G401 (cell line): ENCODE measurements at regions not wholly inside any gene's neighbourhood (a gene's known extent, or its start where the extent isn't known, plus 50 kb on each side); places are given as distances from the start of the nearest gene placed in this dataset.
"Not testable (repeated sequence)": the region's sequence is repeated elsewhere in the genome, so short reads cannot be mapped to it uniquely, and the experiment has no call there.

ENCODE experiments used
- DNase-seq: peaks from one replicate; pipeline ENCODE4 v3.0.0-alpha.2; 2015; ENCODE audit warnings: low spot score
- in situ Hi-C: cut with HindIII; loops from 2 replicates; pipeline ENCODE4 v1.10.0; 2016; ENCODE audit warnings: low sequenced_read_pairs, mixed read lengths

GRCh38 chr3:95586754-95587153, 1227.6 kb upstream of the EPHA6 start:
- in situ Hi-C loops: no loop called here
- no peak for DNase-seq

DNA sequence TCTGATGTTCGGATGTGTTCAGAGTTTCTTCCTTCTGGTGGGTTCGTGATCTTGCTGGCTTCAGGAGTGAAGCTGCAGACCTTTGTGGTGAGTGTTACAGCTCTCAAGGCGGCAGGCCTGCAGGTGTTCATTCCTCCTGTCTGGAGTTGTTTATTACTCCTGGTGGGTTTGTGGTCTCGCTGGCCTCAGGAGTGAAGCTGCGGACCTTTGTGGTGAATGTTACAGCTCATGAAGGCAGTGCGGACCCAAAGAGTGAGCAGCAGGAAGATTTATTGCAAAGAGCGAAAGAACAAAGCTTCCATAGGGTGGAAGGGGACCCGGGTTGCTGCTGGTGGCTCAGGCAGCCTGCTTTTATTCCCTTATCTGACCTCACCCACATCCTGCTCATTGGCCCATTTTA, 1226.8 kb upstream of the EPHA6 start:
- DNase-seq, in situ Hi-C loops: not testable (repeated sequence)

DNA sequence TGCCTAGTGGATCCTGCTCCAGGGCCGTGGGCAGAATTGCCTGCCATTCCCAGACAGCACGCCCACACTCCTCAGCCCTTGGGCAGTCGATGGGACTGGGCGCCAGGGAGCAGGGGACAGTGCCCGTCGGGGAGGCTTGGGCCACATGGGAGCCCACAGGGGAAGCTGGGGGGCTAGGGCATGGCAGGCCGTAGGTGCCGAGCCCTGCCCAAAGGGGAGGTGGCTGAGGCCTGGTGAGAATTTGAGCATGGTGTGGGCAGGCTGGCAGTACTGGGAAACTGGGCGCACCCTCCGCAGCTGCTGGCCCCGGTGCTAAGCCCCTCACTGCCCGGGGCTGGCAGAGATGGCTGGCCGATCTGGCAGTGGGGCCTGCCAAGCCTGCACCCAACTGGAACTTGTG, 1225.9 kb upstream of the EPHA6 start:
- no peak for DNase-seq
- in situ Hi-C loops: no loop called here

DNA sequence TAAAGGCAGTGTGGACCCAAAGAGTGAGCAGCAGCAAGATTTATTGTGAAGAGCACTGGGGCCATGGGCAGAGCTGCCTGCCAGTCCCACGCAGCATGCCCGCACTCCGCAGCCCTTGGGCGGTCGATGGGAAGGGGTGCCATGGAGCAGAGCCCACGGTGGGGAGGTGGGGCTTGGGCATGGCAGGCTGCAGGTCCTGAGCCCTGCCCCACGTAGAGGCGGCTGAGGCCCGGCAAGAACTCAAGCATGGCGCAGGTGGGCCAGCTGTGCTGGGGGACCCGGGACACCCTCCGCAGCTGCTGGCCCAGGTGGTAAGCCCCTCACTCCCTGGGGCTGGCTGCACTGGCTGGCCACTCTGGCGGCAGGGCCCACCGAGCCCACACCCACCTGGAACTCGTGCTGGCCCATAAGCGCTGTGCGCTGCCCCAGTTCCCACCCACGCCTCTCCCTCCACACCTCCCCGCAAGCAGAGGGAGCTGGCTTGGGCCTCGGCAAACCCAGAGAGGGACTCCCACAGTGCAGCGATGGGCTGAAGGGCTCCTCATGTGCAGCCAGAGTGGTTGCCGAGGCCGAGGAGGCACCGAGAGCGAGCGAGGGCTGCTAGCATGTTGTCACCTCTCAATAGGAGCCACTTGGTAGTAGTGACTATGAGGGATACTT, 1218.8 kb upstream of the EPHA6 start:
- in situ Hi-C loops: no loop called here
- no peak for DNase-seq

- in situ Hi-C loops: no loop called here
- DNase-seq: no peak
These were observed 1206.5 kb upstream of the EPHA6 start for GRCh38 chr3:95607926-95608325.

DNA sequence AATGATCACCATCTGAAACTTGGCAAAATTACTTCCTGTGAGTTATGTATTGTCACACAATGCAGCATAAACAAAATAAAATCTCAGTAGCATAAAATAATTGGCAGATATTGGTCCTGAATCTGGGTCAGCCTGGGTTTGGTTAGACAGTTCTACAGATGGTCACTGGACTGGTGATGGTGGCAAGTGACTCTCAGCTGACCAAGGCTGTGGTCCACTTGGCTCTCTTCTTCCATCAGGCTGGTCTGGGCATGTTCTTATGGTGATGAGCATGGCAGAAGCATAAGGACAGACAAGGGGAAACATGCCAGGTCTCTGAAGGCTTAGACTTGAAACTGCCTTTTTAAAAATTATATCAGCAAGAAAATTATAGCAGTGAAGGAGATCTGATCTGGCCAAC, 1205.0 kb upstream of the EPHA6 start:
- in situ Hi-C loops: no loop called here
- peak; percentile 91 for DNase-seq

DNA sequence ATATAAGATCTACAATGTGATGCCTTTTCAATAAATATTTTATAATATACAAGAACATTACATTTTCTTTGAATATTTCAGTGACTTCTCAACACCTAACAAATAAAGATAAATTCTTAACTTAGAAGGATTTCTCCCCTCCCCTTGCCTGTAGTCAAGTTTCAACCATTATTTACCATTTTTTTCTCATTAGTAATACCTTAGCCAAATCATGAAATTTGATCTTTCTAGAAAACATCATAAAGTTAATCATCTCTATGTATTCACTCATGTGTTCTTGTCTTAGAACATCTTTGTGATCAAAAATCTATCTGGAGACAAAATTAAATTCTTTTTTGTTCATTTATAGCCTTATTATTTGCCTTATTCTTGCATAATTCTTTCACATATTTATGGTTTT, 1201.8 kb upstream of the EPHA6 start:
- DNase-seq: no peak
- in situ Hi-C loops: no loop called here

DNA sequence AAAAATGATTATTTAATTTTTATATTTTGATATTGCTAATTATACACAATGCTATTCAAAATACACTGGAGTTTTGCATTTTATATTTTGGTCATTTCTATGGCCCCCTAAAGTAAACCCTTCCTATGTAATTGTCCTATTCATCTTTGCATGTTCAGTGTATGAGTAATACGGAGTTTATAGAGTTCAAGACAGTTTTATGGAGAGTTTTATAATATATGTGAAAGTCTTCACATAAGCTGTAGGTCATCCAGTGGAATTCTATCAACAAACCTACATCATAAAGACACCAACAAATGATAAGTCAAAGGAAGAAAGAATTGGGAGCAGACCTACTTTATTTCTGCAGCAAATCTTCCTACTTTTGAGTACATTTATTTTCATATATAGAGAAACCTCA, 1200.4 kb upstream of the EPHA6 start:
- in situ Hi-C loops: no loop called here
- no peak for DNase-seq

DNA sequence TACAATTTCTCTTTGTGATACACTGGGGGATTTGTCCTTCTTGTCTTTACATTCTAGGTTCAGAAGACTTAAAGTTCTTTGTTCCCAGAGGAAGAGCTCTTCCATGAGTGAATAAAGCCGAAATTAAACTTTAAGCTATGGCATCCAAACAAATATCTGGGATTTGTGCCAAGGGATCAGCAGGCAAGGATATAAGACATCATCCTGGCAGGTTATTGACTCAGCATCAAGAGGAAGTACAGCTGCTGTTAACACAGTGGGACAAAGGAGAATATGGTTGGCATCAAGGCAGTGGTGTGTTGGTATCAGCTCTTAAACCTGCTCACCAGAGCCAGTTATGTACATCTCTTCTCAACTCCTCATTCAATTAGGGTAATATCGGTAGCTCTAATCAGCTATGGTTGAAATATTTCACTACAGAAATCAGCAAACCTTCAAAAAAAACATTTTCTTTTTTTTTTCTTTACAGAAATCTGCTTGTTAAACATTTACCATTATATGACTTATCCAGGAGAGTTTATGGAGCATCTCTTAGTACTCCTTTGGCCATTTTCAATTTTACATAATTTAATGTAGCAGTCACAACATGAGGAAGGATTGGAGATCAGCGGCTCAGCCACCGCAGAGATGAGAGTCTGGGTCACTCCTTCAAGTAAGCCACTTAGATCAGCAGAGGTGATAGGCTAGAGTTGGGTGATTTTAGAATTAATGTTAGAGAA, 1198.6 kb upstream of the EPHA6 start:
- DNase-seq: peak; percentile 66

DNA sequence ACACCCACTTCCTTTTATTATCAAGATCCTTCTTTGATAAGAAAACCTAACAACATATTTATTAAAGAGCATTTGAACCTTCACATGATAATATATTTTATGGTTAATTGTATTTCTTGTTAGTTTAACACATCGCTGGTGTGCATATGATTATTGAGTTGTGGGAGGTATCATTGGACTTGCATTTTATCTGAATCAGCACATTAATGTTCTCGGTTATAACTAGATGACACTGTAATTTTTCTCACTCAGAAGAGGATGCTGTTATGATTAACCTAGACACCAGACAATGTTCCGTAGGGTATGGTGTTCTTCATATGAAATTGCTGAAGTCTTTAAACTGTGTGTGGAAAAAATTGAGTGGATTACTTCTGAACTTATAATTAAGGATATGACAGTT, 1188.3 kb upstream of the EPHA6 start:
- in situ Hi-C loops: no loop called here
- no peak for DNase-seq

More for the DNA sequence above, 1198.6 kb upstream of the EPHA6 start:
- in situ Hi-C loops: no loop called here

- in situ Hi-C loops: no loop called here
- DNase-seq: no peak
These were observed 1187.1 kb upstream of the EPHA6 start for GRCh38 chr3:95627293-95627692.

GRCh38 chr3:95627697-95628096, 1186.7 kb upstream of the EPHA6 start:
- in situ Hi-C loops: no loop called here
- no peak for DNase-seq

GRCh38 chr3:95629802-95630201, 1184.6 kb upstream of the EPHA6 start:
- no peak for DNase-seq
- in situ Hi-C loops: no loop called here

- in situ Hi-C loops: no loop called here
- no peak for DNase-seq
These were observed 1169.1 kb upstream of the EPHA6 start for GRCh38 chr3:95645291-95645690.

- in situ Hi-C loops: no loop called here
- no peak for DNase-seq
These were observed 1159.6 kb upstream of the EPHA6 start for GRCh38 chr3:95654570-95655362.

DNA sequence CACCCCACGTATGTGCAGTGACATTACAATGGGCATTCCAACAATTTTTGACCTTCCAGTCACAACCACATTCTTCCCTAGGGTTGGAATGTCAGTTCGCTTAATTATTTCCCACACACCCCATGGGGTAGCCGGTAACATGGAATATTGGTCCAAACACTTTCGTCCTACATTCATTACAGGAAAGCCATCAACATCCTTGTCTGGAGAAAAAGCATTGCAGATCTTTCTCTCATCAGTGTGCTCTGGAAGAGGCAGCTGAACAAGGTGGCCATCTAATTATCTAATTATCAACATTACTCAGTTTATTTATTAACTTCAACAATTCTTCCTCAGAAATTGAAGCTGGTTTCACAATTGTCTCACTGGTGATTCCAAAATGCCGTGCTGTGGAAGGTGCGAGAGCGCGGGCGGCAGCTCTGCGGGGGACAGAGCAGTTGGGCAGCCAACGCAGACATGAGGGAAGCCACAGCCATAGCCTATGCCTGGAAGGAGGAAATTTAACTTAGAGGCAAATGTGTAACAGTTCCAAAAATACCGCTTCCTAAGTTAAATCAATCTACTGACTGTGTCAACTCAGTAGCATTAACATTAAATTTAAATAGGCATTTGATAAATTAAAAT, 1158.9 kb upstream of the EPHA6 start:
- in situ Hi-C loops: no loop called here
- DNase-seq: no peak

DNA sequence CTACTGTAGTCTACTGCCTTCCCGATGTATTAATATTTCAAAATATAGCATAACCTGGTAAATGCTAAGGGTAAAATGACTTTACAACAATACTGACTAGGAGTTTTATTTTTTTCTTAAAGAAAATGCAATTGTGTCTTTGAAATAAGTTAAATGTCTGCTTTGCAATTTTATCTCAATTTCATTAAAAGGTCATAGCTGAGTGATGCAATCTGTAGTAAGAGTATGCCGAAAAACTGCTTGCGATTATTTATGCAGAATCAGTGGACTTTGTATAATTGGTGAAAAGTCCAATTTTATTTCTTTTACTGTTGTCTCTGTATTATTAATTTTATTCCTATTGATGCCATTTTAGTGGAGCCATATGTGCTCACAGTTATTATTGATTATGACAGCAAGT, 1143.6 kb upstream of the EPHA6 start:
- in situ Hi-C loops: no loop called here
- no peak for DNase-seq

- no peak for DNase-seq
- in situ Hi-C loops: no loop called here
These were observed 1141.2 kb upstream of the EPHA6 start for GRCh38 chr3:95673215-95673614.

DNA sequence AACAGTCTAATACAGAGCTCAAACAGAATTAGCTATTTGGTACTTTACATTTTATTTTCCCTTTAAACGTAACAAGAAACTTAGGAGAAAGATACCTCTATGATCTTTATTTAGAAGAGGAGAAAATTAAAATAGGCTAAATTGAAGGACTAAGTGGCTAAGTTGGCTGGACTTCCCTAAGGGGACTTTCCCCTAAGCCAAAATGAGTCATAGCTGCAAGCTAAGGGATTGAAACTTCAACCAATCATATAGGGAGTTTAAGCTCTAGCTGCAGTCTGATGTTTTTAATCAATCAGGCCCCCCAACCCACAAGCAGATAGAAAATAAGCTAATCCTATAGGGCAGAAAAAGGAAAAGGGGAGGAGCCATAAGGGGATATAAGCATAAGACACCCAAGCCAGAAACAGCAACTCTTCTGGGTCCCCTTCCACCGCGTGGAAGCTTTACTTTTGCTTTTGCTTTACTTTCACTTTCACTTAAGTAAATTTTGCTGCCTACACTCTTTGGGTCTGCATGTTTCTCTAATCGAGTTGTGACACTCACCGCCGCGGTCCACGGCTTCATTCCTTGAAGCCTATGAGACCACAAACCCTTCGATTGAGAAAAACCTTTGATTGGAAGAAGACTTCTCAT, 1108.5 kb upstream of the EPHA6 start:
- in situ Hi-C loops: no loop called here
- no peak for DNase-seq
